Stomach (tissue), 8 donors: ENCODE measurements at regions not wholly inside any gene's neighbourhood (a gene's known extent, or its start where the extent isn't known, plus 50 kb on each side); places are given as distances from the start of the nearest gene placed in this dataset.

ENCODE experiments used
- DNase-seq, 2 donors: peaks; one replicate each; pipeline versions ENCODE4 v3.0.0 to v3.0.0-alpha.2; 2013 to 2019
- H3K27ac ChIP-seq, 5 donors: fragments of 200-600 bp in 4 of 5; sonication (generic) in 4 of 5; one replicate each; pipeline ENCODE4 v1.5.1; 2013 to 2019; ENCODE audit warnings: mild to moderate bottlenecking in 1 of 5, moderate library complexity in 1 of 5
- H3K27me3 ChIP-seq, 3 donors: fragments of 200-600 bp; sonication (generic); one replicate each; pipeline ENCODE4 v1.5.1; 2017 to 2019; ENCODE audit warnings: mixed run types in 1 of 3
- H3K36me3 ChIP-seq, 4 donors: fragments of 200-600 bp; sonication (generic); 1 replicate in 3 of 4; 2 replicates in 1 of 4; pipeline ENCODE4 v1.5.1; 2016 to 2019
- H3K4me1 ChIP-seq, 4 donors: fragments of 200-600 bp; sonication (generic); one replicate each; pipeline ENCODE4 v1.5.1; 2016 to 2019
- H3K4me3 ChIP-seq, 4 donors: fragments of 200-600 bp; sonication (generic) in 3 of 4; one replicate each; pipeline ENCODE4 v1.5.1; 2016 to 2019; ENCODE audit warnings: mild to moderate bottlenecking in 1 of 4
- H3K9me3 ChIP-seq, 4 donors: fragments of 200-600 bp; sonication (generic); one replicate each; pipeline ENCODE4 v1.5.1; 2016 to 2019
- EP300 ChIP-seq: sonication (generic); formaldehyde crosslinking; IDR thresholded peaks from one replicate; pipeline ENCODE4 v1.6.1; 2017; ENCODE audit warnings: antibody characterized with exemption
- POLR2A ChIP-seq, 4 donors: fragments of 450-650 bp; IDR thresholded peaks; one replicate each; pipeline ENCODE4 v1.6.1; 2016; ENCODE audit warnings: antibody characterized with exemption in 4 of 4, control low read depth in 2 of 4, mild to moderate bottlenecking in 1 of 4, moderate library complexity in 1 of 4
- POLR2AphosphoS5 ChIP-seq, 3 donors: sonication (generic); formaldehyde crosslinking; IDR thresholded peaks; one replicate each; pipeline ENCODE4 v1.6.1; 2016; ENCODE audit warnings: antibody characterized with exemption in 3 of 3
- WGBS, 5 donors: extraction: QIAGEN DNeasy Blood & Tissue Kit in 3 of 5; methylation state at CpG; one replicate each; pipeline versions ENCODE4 v1.1.5 to v1.1.7; 2013 to 2018; 5-methylcytosine and 5-hydroxymethylcytosine counted together
- intact Hi-C: fragments of 100-400 bp; cut with DNase I; formaldehyde crosslinking; loops from one replicate; pipeline ENCODE4 v1.15.1; 2023; ENCODE audit warnings: low total_unique reads
- TF ChIP-seq, protein P1 (sequence below), 7 experiments: fragments of 450-650 bp in 4 of 7; fragments of 200-600 bp in 3 of 7; sonication (generic) in 3 of 7; IDR thresholded peaks; one replicate each; pipeline ENCODE4 v1.5.1; 2016 to 2019; ENCODE audit warnings: antibody characterized with exemption in 7 of 7, control low read depth in 2 of 7, mild to moderate bottlenecking in 1 of 7
- donor health status: healthy with polysubstance abuse.
- donor health status: Bipolar disorder and iron deficiency.
- donor health status: healthy.

DNA sequence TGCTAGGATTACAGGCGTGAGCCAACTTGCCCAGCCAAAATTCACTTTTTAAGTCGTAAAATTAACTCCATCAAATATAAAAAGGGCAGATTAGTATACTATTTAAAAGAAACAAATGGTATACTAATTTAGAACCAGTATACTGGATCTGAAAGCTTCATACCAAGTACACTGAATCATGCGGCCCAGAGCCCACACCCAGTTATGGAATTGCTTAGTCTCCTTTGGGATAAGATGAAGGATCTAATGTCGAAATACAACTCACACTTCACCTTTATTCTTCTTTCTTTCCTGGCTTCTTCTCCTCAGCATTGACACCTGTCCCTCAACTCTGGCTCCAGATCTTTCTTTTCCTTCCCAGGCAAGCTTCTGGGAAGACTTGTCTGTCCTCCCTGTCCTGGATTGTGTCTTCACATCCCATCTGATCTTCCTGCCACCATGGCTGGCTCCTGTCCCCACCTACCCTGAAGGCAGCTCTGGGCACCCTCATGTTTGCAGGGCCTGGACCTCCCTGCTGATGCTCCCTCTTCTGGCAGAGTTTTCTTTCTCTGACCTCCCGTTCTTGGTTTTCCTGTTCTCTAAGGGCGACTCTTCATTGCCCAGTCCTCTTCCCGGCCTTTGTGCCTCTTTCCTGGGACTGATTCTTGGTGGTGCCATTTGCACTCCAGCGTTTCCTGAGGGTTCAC is 57.8 kb upstream of the CTBP2 start:
- H3K9me3 ChIP-seq, result no peaks in the 10 kb centered on the region
- H3K4me1 ChIP-seq, result no peaks in the 10 kb centered on the region
- no peak overlapping the region for H3K4me3 ChIP-seq
- H3K27ac ChIP-seq, result no peak overlapping the region
- 73 to 83% (median 77%) methylated on average over 8 of the region's 8 CpGs for WGBS, 5 donors
- TF ChIP-seq, protein P1, sequence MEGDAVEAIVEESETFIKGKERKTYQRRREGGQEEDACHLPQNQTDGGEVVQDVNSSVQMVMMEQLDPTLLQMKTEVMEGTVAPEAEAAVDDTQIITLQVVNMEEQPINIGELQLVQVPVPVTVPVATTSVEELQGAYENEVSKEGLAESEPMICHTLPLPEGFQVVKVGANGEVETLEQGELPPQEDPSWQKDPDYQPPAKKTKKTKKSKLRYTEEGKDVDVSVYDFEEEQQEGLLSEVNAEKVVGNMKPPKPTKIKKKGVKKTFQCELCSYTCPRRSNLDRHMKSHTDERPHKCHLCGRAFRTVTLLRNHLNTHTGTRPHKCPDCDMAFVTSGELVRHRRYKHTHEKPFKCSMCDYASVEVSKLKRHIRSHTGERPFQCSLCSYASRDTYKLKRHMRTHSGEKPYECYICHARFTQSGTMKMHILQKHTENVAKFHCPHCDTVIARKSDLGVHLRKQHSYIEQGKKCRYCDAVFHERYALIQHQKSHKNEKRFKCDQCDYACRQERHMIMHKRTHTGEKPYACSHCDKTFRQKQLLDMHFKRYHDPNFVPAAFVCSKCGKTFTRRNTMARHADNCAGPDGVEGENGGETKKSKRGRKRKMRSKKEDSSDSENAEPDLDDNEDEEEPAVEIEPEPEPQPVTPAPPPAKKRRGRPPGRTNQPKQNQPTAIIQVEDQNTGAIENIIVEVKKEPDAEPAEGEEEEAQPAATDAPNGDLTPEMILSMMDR (IDR thresholded peaks at IDR 0.05), result no peak
- DNase-seq, result no peak
- peaks cover 0 to 14% (median 0%) of the 10 kb centered on the region in 3 donors for H3K27me3 ChIP-seq
- H3K36me3 ChIP-seq, result no peaks in the 10 kb centered on the region
- intact Hi-C loops, result no loop called here

DNA sequence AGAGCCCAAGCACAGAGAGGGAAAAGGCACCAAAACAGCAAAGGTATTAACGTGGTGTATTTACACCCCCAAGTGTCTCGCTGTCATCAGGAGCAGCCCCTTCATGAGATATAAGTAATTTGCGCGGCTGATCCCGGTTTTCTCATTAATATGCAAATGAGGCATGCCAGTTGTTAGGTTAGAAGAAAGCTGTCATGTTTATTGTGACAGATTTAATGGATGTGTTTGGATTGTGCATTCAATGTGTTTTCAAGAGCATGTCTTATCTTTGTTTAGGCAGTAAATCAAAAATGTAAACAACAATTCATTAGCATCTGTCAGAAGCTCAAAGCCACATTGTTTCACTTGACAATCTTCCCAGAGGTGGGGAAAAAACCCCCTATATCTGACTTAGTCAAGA is 56.5 kb upstream of the CTBP2 start:
- Histone ChIP-seq H3K4me3 (no peak overlapping the region), H3K4me1 (no peaks in the 10 kb centered on the region), H3K36me3 (no peaks in the 10 kb centered on the region), H3K27ac (no peak overlapping the region), H3K9me3 (no peaks in the 10 kb centered on the region), H3K27me3 (peaks cover 0 to 5% (median 0%) of the 10 kb centered on the region in 3 donors)
- WGBS, 5 donors, result 47 to 60% (median 51%) methylated on average over 5 of the region's 5 CpGs
- TF ChIP-seq POLR2AphosphoS5 (IDR thresholded peaks at IDR 0.05) (no peak), POLR2A (IDR thresholded peaks at IDR 0.05) (no peak), EP300 (no peak)
- intact Hi-C loops, result no loop called here
- no peak for DNase-seq

DNA sequence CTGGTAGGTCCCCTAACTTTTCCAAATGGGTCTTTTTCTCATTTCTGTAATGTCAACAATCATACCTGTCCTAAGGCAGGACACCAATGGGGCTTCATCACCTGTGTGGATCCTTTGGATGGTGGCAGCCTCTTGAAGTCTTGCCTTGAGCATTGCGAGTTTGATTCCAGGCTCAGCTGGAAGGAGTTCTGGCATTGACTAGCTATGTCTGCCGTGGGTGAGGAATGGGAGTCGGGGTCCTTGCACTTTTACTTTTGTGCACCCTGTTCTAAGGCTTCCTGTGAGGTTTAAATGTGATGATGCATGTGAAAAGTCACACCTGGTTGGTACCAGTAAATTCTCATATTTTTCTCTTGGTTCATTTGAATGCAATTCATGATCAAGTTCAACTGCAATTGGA is 55.9 kb upstream of the CTBP2 start:
- Histone ChIP-seq H3K27ac (no peak overlapping the region), H3K9me3 (no peaks in the 10 kb centered on the region), H3K27me3 (no peaks in the 10 kb centered on the region), H3K36me3 (no peaks in the 10 kb centered on the region), H3K4me1 (no peaks in the 10 kb centered on the region), H3K4me3 (no peak overlapping the region)
- 84 to 91% (median 90%) methylated on average over 3 of the region's 3 CpGs for WGBS, 5 donors
- no peak for TF ChIP-seq POLR2AphosphoS5 (IDR thresholded peaks at IDR 0.05)
- TF ChIP-seq POLR2A (IDR thresholded peaks at IDR 0.05), result no peak
- TF ChIP-seq EP300, result no peak
- TF ChIP-seq, protein P1 (IDR thresholded peaks at IDR 0.05), result no peak
- no peak for DNase-seq
- intact Hi-C loops, result no loop called here

DNA sequence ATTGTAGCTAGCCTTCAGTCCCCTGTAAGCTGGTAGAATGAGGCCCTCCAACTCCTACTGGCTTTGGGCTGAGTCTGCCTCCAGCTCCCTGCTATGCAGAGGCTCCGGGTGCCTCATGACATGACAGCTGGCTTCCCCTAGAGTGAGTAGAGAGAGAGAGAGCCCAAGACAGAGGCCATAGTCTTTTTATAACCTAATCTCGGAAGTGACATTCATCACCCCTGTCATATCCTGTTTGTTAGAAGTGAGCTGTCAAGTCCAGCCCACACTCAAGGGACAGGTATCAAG is 53.9 kb upstream of the CTBP2 start:
- TF ChIP-seq POLR2A (IDR thresholded peaks at IDR 0.05) (no peak), POLR2AphosphoS5 (IDR thresholded peaks at IDR 0.05) (no peak), EP300 (no peak)
- TF ChIP-seq, protein P1 (IDR thresholded peaks at IDR 0.05), result no peak
- no peaks in the 10 kb centered on the region for H3K36me3 ChIP-seq
- no peaks in the 10 kb centered on the region for H3K27me3 ChIP-seq
- WGBS, 5 donors, result 77 to 100% (median 86%) methylated on average over 2 of the region's 2 CpGs
- no peak for DNase-seq
- no peak overlapping the region for H3K27ac ChIP-seq
- H3K4me1 ChIP-seq, result no peaks in the 10 kb centered on the region
- H3K4me3 ChIP-seq, result no peak overlapping the region
- H3K9me3 ChIP-seq, result no peaks in the 10 kb centered on the region
- intact Hi-C loops, result no loop called here

DNA sequence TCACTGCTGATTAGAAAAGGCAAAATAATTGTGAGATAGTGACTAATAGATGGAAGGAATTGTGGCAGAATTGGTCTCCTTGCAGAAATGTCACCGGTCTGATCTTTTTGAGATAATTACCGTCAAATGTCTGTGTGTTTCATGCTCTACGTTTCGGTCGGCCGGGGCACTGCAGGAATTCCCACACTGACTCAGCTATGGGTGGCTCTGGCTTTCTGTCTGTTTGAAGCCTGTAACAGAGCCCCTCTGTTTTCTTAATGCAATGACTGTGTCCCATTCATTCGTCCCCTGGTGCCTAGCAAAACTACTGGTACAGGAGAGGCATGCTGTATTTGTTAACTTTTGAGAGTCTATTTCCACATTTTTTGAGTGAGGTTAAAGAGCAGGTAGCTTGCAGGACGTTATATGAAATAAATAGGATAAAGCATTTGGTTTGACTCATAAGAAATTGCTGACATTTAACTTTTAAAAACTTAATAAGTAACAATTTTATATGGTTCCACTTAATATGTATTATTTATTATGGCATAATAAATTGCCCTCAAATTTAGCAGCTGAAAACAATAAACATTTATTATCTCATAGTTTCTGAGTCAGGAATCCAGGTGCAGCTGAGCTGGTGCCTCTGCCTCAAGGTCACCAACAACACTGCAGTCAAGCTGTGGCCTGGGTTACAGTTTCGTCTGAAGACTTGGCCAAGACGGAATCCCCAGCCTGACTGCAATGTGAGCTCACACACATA is 53.3 kb upstream of the CTBP2 start:
- H3K36me3 ChIP-seq, result no peaks in the 10 kb centered on the region
- H3K9me3 ChIP-seq, result no peaks in the 10 kb centered on the region
- TF ChIP-seq, protein P1 (IDR thresholded peaks at IDR 0.05), result no peak
- no peak for TF ChIP-seq POLR2A (IDR thresholded peaks at IDR 0.05)
- no peak for TF ChIP-seq POLR2AphosphoS5 (IDR thresholded peaks at IDR 0.05)
- TF ChIP-seq EP300, result no peak
- 70 to 83% (median 74%) methylated on average over 10 of the region's 10 CpGs for WGBS, 5 donors
- intact Hi-C loops, result no loop called here
- H3K4me3 ChIP-seq, result no peak overlapping the region
- no peaks in the 10 kb centered on the region for H3K4me1 ChIP-seq
- no peak overlapping the region for H3K27ac ChIP-seq
- no peak for DNase-seq
- no peaks in the 10 kb centered on the region for H3K27me3 ChIP-seq
